Muscle of arm (tissue), 1 donor: ENCODE measurements at regions not wholly inside any gene's neighbourhood (a gene's known extent, or its start where the extent isn't known, plus 50 kb on each side); places are given as distances from the start of the nearest gene placed in this dataset.

Experiments
- DNase-seq: peaks from one replicate; pipeline ENCODE4 v3.0.0-alpha.2; 2013

- peak; percentile 26 for DNase-seq
Observed at GRCh38 chr11:41861838-41862237, 402.4 kb upstream of the LRRC4C start.

- DNase-seq = no peak
Observed at GRCh38 chr11:41866525-41866924, 407.1 kb upstream of the LRRC4C start.

- DNase-seq = no peak
Observed at GRCh38 chr11:41868606-41869005, 409.2 kb upstream of the LRRC4C start.

DNA sequence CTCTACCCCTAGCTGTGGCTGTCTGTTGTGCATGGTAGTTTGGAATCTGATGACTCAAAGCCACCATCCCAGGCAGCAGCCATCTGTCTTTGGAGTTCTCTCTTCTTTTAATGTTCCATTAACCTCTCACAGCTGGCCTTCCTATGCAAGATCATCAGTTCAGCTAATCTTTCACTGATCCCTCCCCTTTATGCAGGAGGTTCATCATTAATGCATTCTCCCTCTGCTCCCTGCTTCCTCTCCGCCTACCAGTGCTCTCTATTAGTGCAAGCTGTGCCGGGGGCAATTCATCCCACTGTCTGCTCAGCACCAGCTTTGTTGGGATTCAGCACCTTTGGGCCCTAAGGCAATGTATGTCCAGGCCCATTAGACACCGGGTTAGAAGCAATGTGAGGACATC lies 413.0 kb upstream of the LRRC4C start:
- DNase-seq = no peak

- no peak for DNase-seq
Observed at GRCh38 chr11:41872870-41873269, 413.4 kb upstream of the LRRC4C start.

GRCh38 chr11:41878095-41878494 lies 418.6 kb upstream of the LRRC4C start:
- DNase-seq = no peak

GRCh38 chr11:41879214-41879613 lies 419.8 kb upstream of the LRRC4C start:
- no peak for DNase-seq

- no peak for DNase-seq
Observed at GRCh38 chr11:41895081-41895480, 435.6 kb upstream of the LRRC4C start.

DNA sequence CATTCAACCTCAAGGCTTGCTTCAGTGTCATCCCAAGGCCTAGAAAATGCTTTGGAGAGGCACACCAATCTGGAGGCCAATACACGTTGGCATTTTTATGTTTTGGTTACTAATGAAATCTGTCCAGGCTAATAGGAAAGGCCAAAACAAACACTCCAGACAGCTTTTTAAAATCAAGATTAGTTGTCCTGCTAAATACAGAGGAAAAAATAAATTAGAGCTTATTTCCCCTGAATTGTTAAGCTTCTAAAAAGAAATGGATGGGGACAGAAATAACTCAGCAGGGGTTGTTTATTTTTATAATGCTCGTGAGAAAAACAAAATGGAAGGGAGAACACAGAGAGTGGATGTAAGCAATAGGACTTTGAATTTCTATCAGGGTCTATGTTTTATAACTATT lies 438.5 kb upstream of the LRRC4C start:
- DNase-seq = no peak

- no peak for DNase-seq
Observed at GRCh38 chr11:41917900-41918299, 458.4 kb upstream of the LRRC4C start.

DNA sequence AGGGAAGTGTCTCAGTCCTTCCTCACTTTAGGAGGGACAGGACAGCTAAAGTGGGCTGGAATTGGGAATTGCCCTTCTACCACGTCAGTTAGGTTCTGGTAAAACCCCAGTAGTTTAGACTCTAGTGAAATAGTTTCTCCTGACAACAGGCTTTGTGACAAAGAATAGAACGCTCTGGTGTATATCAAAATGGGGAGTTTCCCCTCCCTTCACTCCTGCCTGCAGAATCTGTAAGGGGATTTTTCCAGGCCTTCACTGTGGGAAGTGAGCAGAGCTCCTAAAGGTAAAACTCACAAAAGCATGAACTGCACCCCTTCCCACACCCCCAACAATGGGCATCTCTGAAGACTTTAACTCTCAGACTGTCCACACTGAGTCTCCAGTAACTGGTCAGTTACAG lies 460.9 kb upstream of the LRRC4C start:
- DNase-seq = no peak

DNA sequence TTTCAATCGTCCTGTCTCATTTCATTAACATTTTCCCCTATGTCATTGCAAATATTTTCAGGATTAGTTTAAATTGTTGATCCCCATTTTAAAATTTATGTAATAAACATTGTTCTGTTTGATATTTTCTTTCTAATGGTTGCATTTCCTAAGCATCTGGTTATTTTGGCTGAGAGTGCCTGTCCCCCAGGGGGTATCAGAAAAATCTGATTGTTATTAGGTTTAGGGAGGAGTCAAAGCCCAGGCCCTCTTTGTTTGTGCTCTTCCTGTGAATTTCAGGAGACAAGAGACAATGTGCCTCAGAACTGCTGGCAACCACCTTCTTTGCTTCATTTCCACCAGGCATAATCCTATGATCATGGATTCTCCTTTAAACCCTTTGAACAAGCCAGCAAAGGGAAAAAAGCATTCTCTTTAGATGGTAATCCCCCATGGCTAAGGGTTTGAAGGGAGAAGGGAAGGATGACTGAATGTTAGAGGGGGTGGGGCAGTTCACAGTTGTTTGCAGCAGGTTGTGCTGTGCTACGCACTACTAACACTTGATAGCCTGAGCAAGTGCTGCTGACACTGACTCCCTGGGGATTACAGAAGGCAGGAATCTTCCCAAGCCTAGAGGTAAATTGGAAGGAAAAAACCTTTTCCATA lies 462.4 kb upstream of the LRRC4C start:
- DNase-seq = peak; percentile 10

- DNase-seq = no peak
Observed at GRCh38 chr11:41926339-41926738, 466.9 kb upstream of the LRRC4C start.

DNA sequence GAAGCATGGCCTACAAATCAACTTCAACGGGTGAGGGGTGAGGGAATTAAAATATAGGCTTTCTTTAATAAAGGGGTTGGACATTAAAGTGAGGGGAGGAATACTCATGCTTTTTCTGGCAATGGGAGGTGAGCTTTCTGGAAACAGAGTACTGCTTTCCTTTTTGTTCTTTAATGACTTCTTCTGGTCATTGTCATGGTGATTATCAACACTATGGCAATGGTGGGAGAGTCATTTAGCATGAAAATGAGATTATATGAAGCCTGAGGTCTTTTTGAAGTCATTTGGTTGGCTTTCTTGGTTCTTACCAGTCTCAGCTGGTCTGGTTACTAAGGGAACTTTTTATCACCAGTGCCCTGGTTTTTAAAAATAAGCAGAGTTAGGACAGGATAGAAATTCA lies 475.8 kb upstream of the LRRC4C start:
- no peak for DNase-seq

DNA sequence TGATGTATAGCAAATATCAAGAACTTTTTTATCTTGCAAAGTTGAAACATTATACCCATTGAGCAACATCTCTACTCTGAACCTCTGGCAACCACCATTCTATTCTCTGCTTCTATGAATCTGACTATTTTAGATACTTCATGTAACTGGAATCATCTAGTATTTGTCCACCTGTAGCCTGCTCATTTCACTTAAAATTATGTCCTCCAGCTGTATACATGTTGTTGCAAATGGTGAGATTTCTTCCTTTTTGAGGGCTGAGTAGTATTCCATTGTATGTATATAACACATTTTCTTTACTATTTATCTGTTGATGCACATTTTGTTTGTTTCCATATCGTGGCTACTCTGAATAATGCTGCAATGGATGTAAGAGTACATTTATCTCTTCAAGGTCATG lies 476.3 kb upstream of the LRRC4C start:
- DNase-seq = no peak

- DNase-seq = no peak
Observed at GRCh38 chr11:41943656-41944055, 484.2 kb upstream of the LRRC4C start.

DNA sequence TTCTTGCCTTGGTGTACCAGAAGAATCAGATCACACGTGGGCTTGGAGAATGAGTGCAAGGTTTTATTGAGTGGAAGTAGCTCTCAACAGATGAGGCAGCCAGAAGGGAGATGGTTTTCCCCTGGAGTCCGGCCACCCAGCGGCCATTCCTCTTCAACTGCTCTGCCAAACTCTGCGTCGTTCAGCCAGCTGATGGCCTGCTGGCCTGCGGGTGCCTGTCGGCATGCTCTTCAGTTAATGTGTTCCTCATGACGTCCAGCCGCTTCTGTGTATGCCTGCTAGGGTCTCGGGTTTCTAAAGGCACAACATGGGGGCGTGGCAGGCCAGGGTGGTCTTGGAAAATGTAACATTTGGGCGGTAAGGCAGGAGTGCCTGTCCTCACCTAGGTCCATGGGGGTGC lies 487.9 kb upstream of the LRRC4C start:
- DNase-seq = no peak

DNA sequence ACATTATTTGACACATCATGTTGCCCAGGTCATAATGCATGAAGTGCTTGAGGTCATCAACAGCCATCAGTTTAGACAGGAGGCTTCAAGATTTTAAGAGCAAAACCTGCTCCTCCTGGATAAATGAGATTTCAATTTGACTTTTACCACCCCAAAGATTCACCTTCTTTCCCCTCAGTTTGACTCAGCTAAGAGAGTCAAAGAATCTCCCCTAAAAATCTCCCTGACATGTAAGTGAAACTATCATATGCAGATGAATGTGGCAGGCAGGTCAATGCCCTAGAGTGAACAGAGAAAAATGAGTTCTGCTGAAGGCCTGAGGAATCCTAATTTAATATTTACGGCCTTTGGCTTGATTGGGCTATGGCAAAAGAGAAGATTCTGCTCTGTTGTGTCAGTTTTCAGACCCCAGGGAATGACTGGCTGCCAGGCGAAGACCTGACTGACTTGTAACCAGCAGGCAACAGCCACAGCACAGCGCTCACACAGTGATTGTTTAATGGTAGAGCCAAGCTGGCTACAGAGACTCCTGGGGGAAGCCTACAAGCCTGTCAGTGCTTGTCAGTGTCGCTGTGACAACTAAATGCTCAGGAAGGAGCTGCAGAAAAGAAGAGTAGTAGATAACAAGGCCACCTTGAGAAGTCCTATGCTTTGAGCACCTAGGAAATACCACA lies 491.2 kb upstream of the LRRC4C start:
- no peak for DNase-seq

GRCh38 chr11:41954034-41954433 lies 494.6 kb upstream of the LRRC4C start:
- no peak for DNase-seq

DNA sequence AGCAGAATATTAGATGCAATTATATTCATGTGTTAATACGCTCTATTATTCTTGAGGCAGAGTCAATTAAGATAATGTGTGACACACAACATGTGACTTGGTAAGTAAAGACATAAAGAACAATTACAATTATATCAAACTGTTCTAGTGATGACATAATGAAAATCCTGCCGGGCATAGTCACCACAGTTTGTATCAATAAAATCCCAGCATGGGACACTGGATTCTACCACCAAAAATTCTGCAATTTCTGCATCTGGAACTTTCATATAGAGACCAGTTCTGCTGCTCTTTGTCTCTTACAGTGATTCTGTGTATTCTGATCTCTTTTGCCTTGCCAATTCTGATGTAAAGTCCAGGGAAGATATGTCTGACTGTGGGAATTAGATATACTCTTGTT lies 495.6 kb upstream of the LRRC4C start:
- DNase-seq = no peak

GRCh38 chr11:41955635-41956400 lies 496.4 kb upstream of the LRRC4C start:
- no peak for DNase-seq

DNA sequence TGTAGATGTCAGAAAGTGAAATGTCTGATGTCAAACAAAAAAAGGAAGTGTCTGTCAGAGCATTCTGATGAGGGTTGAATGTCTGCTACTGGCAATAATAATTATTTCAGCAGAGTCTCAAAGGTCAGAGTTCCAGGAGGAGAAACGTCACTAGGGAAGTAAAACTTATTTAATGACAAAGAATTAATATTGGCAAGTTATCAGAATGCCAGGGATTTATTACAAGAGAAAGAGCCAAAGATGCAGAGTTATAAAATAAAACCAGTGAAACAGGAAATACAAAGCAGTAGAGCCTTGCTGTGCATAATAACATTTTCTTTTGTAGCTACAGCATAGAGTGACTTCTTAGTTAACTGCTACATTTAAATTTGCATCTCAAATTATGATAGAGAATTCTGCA lies 504.0 kb upstream of the LRRC4C start:
- no peak for DNase-seq

GRCh38 chr11:41970681-41971080 lies 511.2 kb upstream of the LRRC4C start:
- DNase-seq = no peak
